ENCODE measurements at regions not wholly inside any gene's neighbourhood (a gene's known extent, or its start where the extent isn't known, plus 50 kb on each side); places are given as distances from the start of the nearest gene placed in this dataset.

- Mint-ChIP-seq H3K9me3 (peaks cover 11% of the 10 kb centered on the region), H3K27ac (no peak overlapping the region), H3K36me3 (no peaks in the 10 kb centered on the region), H3K4me1 (no peaks in the 10 kb centered on the region), H3K4me3 (no peak overlapping the region)
- no peak for DNase-seq (ENCODE audit: low spot score in 2 of 2)
- no peak for ATAC-seq
Observed at GRCh38 chr21:27094184-27094948, 127.5 kb upstream of the ADAMTS5 start.

GRCh38 chr21:27086630-27087029 lies 119.7 kb upstream of the ADAMTS5 start:
- DNase-seq (ENCODE audit: low spot score in 2 of 2) (no peak), ATAC-seq (no peak)
- Mint-ChIP-seq H3K9me3 (peaks cover 4% of the 10 kb centered on the region), H3K36me3 (no peaks in the 10 kb centered on the region), H3K4me1 (no peaks in the 10 kb centered on the region), H3K27ac (no peak overlapping the region), H3K4me3 (no peak overlapping the region)

- Mint-ChIP-seq H3K27ac (no peak overlapping the region), H3K4me1 (no peaks in the 10 kb centered on the region), H3K36me3 (no peaks in the 10 kb centered on the region), H3K9me3 (peaks cover 4% of the 10 kb centered on the region), H3K4me3 (no peak overlapping the region)
- DNase-seq (ENCODE audit: low spot score in 2 of 2), result no peak
- ATAC-seq, result no peak
Observed at GRCh38 chr21:27086186-27086585, 119.3 kb upstream of the ADAMTS5 start.

- Mint-ChIP-seq H3K27ac (no peak overlapping the region), H3K4me1 (no peaks in the 10 kb centered on the region), H3K36me3 (no peaks in the 10 kb centered on the region), H3K4me3 (no peak overlapping the region), H3K9me3 (peaks cover 4% of the 10 kb centered on the region)
- DNase-seq (ENCODE audit: low spot score in 2 of 2) (no peak), ATAC-seq (no peak)
Observed at GRCh38 chr21:27085387-27085786, 118.5 kb upstream of the ADAMTS5 start.

- H3K9me3 Mint-ChIP-seq, result peaks cover 7% of the 10 kb centered on the region
- H3K36me3 Mint-ChIP-seq, result no peaks in the 10 kb centered on the region
- no peak overlapping the region for H3K27ac Mint-ChIP-seq
- DNase-seq (ENCODE audit: low spot score in 2 of 2) (no peak), ATAC-seq (no peak)
- no peak overlapping the region for H3K4me3 Mint-ChIP-seq
- H3K4me1 Mint-ChIP-seq, result no peaks in the 10 kb centered on the region
Observed at GRCh38 chr21:27083144-27083543, 116.3 kb upstream of the ADAMTS5 start.

- H3K4me3 Mint-ChIP-seq, result no peak overlapping the region
Observed at GRCh38 chr21:27082431-27083010, 115.6 kb upstream of the ADAMTS5 start.

GRCh38 chr21:27079636-27080240 lies 112.8 kb upstream of the ADAMTS5 start:
- H3K4me1 Mint-ChIP-seq, result no peaks in the 10 kb centered on the region
- H3K36me3 Mint-ChIP-seq, result no peaks in the 10 kb centered on the region
- H3K9me3 Mint-ChIP-seq, result peaks cover 6% of the 10 kb centered on the region
- ATAC-seq, result no peak
- no peak for DNase-seq (ENCODE audit: low spot score in 2 of 2)
- no peak overlapping the region for H3K27ac Mint-ChIP-seq
- no peak overlapping the region for H3K4me3 Mint-ChIP-seq

More at GRCh38 chr21:27082431-27083010, 115.6 kb upstream of the ADAMTS5 start:
- H3K4me1 Mint-ChIP-seq, result no peaks in the 10 kb centered on the region
- no peaks in the 10 kb centered on the region for H3K36me3 Mint-ChIP-seq
- H3K9me3 Mint-ChIP-seq, result peaks cover 6% of the 10 kb centered on the region
- ATAC-seq (no peak), DNase-seq (ENCODE audit: low spot score in 2 of 2) (no peak)
- no peak overlapping the region for H3K27ac Mint-ChIP-seq

GRCh38 chr21:27078915-27079314 lies 112.0 kb upstream of the ADAMTS5 start:
- no peaks in the 10 kb centered on the region for H3K4me1 Mint-ChIP-seq
- no peak overlapping the region for H3K4me3 Mint-ChIP-seq
- no peak overlapping the region for H3K27ac Mint-ChIP-seq
- no peak for ATAC-seq
- peaks cover 6% of the 10 kb centered on the region for H3K9me3 Mint-ChIP-seq
- no peaks in the 10 kb centered on the region for H3K36me3 Mint-ChIP-seq
- DNase-seq (ENCODE audit: low spot score in 2 of 2), result no peak

- no peaks in the 10 kb centered on the region for H3K4me1 Mint-ChIP-seq
- H3K36me3 Mint-ChIP-seq, result no peaks in the 10 kb centered on the region
- peaks cover 3% of the 10 kb centered on the region for H3K9me3 Mint-ChIP-seq
- no peak overlapping the region for H3K4me3 Mint-ChIP-seq
- ATAC-seq (no peak), DNase-seq (ENCODE audit: low spot score in 2 of 2) (no peak)
- H3K27ac Mint-ChIP-seq, result no peak overlapping the region
Observed at GRCh38 chr21:27077501-27077900, 110.6 kb upstream of the ADAMTS5 start.

GRCh38 chr21:27076025-27076424 lies 109.1 kb upstream of the ADAMTS5 start:
- H3K9me3 Mint-ChIP-seq, result peaks cover 7% of the 10 kb centered on the region
- H3K36me3 Mint-ChIP-seq, result no peaks in the 10 kb centered on the region
- no peak overlapping the region for H3K4me3 Mint-ChIP-seq
- DNase-seq (ENCODE audit: low spot score in 2 of 2) (no peak), ATAC-seq (no peak)
- H3K4me1 Mint-ChIP-seq, result no peaks in the 10 kb centered on the region
- no peak overlapping the region for H3K27ac Mint-ChIP-seq

GRCh38 chr21:27070861-27071670 lies 104.2 kb upstream of the ADAMTS5 start:
- Mint-ChIP-seq H3K9me3 (peaks cover 8% of the 10 kb centered on the region), H3K4me1 (no peaks in the 10 kb centered on the region), H3K4me3 (no peak overlapping the region), H3K27ac (no peak overlapping the region), H3K36me3 (no peaks in the 10 kb centered on the region)
- DNase-seq (ENCODE audit: low spot score in 2 of 2) (no peak), ATAC-seq (no peak)

- H3K27ac Mint-ChIP-seq, result no peak overlapping the region
- H3K4me3 Mint-ChIP-seq, result no peak overlapping the region
- no peaks in the 10 kb centered on the region for H3K4me1 Mint-ChIP-seq
- ATAC-seq (no peak), DNase-seq (ENCODE audit: low spot score in 2 of 2) (no peak)
- H3K36me3 Mint-ChIP-seq, result no peaks in the 10 kb centered on the region
- H3K9me3 Mint-ChIP-seq, result peaks cover 20% of the 10 kb centered on the region
Observed at GRCh38 chr21:27068811-27069210, 101.9 kb upstream of the ADAMTS5 start.

GRCh38 chr21:27067226-27067625 lies 100.3 kb upstream of the ADAMTS5 start:
- no peaks in the 10 kb centered on the region for H3K36me3 Mint-ChIP-seq
- DNase-seq (ENCODE audit: low spot score in 2 of 2), result no peak
- no peak for ATAC-seq
- H3K27ac Mint-ChIP-seq, result no peak overlapping the region
- H3K9me3 Mint-ChIP-seq, result peaks cover 25% of the 10 kb centered on the region
- no peaks in the 10 kb centered on the region for H3K4me1 Mint-ChIP-seq
- no peak overlapping the region for H3K4me3 Mint-ChIP-seq

- H3K9me3 Mint-ChIP-seq, result peaks cover 23% of the 10 kb centered on the region
Observed at GRCh38 chr21:27062443-27062842, 95.6 kb upstream of the ADAMTS5 start.

GRCh38 chr21:27061770-27062169 lies 94.9 kb upstream of the ADAMTS5 start:
- H3K36me3 Mint-ChIP-seq, result no peaks in the 10 kb centered on the region
- H3K27ac Mint-ChIP-seq, result no peak overlapping the region
- H3K4me1 Mint-ChIP-seq, result no peaks in the 10 kb centered on the region
- no peak overlapping the region for H3K4me3 Mint-ChIP-seq
- ATAC-seq, result no peak
- peaks cover 23% of the 10 kb centered on the region for H3K9me3 Mint-ChIP-seq
- DNase-seq (ENCODE audit: low spot score in 2 of 2), result no peak

More at GRCh38 chr21:27062443-27062842, 95.6 kb upstream of the ADAMTS5 start:
- ATAC-seq, result no peak
- no peak overlapping the region for H3K4me3 Mint-ChIP-seq
- H3K4me1 Mint-ChIP-seq, result no peaks in the 10 kb centered on the region
- DNase-seq (ENCODE audit: low spot score in 2 of 2), result no peak
- H3K27ac Mint-ChIP-seq, result no peak overlapping the region
- H3K36me3 Mint-ChIP-seq, result no peaks in the 10 kb centered on the region
